ENCODE measurements at regions not wholly inside any gene's neighbourhood (a gene's known extent, or its start where the extent isn't known, plus 50 kb on each side); places are given as distances from the start of the nearest gene placed in this dataset.

- no peaks in the 10 kb centered on the region for H3K79me2 ChIP-seq (replicated peaks; ENCODE audit: insufficient read depth, low read length)
- H3K27me3 ChIP-seq (ENCODE audit: insufficient read depth, low read depth, low read length) = no peaks in the 10 kb centered on the region
- H3K27ac ChIP-seq (ENCODE audit: low read length) = no peak overlapping the region
- no peak overlapping the region for H3K4me3 ChIP-seq (ENCODE audit: low read length)
- H4K20me1 ChIP-seq (ENCODE audit: insufficient read depth) = no peaks in the 10 kb centered on the region
- no peak overlapping the region for H3K9ac ChIP-seq (ENCODE audit: low read length)
- H2AFZ ChIP-seq (ENCODE audit: low read depth, low read length) = no peak overlapping the region
- TF ChIP-seq MXI1 (conservative IDR thresholded peaks at IDR 0.05; ENCODE audit: poor library complexity, severe bottlenecking) (no peak), RAD21 (conservative IDR thresholded peaks at IDR 0.05) (no peak), TAF1 (IDR thresholded peaks at IDR 0.05; ENCODE audit: low read depth) (no peak), EP300 (conservative IDR thresholded peaks at IDR 0.05; ENCODE audit: poor library complexity, severe bottlenecking) (no peak), REST (IDR thresholded peaks at IDR 0.05; ENCODE audit: borderline replicate concordance) (no peak), CTCF (IDR thresholded peaks at IDR 0.05; ENCODE audit: poor library complexity, severe bottlenecking) (no peak), EZH2 (IDR thresholded peaks at IDR 0.05; ENCODE audit: borderline replicate concordance, insufficient read depth, low read length, poor library complexity, severe bottlenecking) (no peak), SMC3 (conservative IDR thresholded peaks at IDR 0.05; ENCODE audit: poor library complexity) (no peak), POLR2AphosphoS5 (IDR thresholded peaks at IDR 0.05) (no peak)
- no peaks in the 10 kb centered on the region for H3F3A ChIP-seq (ENCODE audit: insufficient read depth, low read length, poor library complexity, severe bottlenecking)
- no peaks in the 10 kb centered on the region for H3K9me3 ChIP-seq (ENCODE audit: low read length)
- H3K9me2 ChIP-seq (ENCODE audit: insufficient read depth, low read length) = no peaks in the 10 kb centered on the region
- H3K36me3 ChIP-seq (ENCODE audit: insufficient read depth, low read length) = no peaks in the 10 kb centered on the region
- no peak overlapping the region for H3K4me2 ChIP-seq (ENCODE audit: low read length)
These were observed 186.2 kb downstream of the RBFOX3 start for GRCh38 chr17:79424471-79425185.

GRCh38 chr17:79423811-79424465, 186.9 kb downstream of the RBFOX3 start:
- no peaks in the 10 kb centered on the region for H3F3A ChIP-seq (ENCODE audit: insufficient read depth, low read length, poor library complexity, severe bottlenecking)
- H3K27ac ChIP-seq (ENCODE audit: low read length) = no peak overlapping the region
- H3K4me3 ChIP-seq (ENCODE audit: low read length) = no peak overlapping the region
- no peak overlapping the region for H2AFZ ChIP-seq (ENCODE audit: low read depth, low read length)
- H4K20me1 ChIP-seq (ENCODE audit: insufficient read depth) = no peaks in the 10 kb centered on the region
- H3K9me2 ChIP-seq (ENCODE audit: insufficient read depth, low read length) = no peaks in the 10 kb centered on the region
- no peaks in the 10 kb centered on the region for H3K9me3 ChIP-seq (ENCODE audit: low read length)
- H3K36me3 ChIP-seq (ENCODE audit: insufficient read depth, low read length) = no peaks in the 10 kb centered on the region
- no peak overlapping the region for H3K4me2 ChIP-seq (ENCODE audit: low read length)
- H3K79me2 ChIP-seq (replicated peaks; ENCODE audit: insufficient read depth, low read length) = no peaks in the 10 kb centered on the region
- TF ChIP-seq REST (IDR thresholded peaks at IDR 0.05; ENCODE audit: borderline replicate concordance) (no peak), CTCF (IDR thresholded peaks at IDR 0.05; ENCODE audit: poor library complexity, severe bottlenecking) (no peak), POLR2AphosphoS5 (IDR thresholded peaks at IDR 0.05) (no peak), TAF1 (IDR thresholded peaks at IDR 0.05; ENCODE audit: low read depth) (no peak), EP300 (conservative IDR thresholded peaks at IDR 0.05; ENCODE audit: poor library complexity, severe bottlenecking) (no peak), EZH2 (IDR thresholded peaks at IDR 0.05; ENCODE audit: borderline replicate concordance, insufficient read depth, low read length, poor library complexity, severe bottlenecking) (no peak)
- no peak overlapping the region for H3K9ac ChIP-seq (ENCODE audit: low read length)
- H3K27me3 ChIP-seq (ENCODE audit: insufficient read depth, low read depth, low read length) = no peaks in the 10 kb centered on the region

Data from neural cell (in vitro differentiated cells).